Right atrium auricular region (tissue), 2 donors: ENCODE measurements at regions not wholly inside any gene's neighbourhood (a gene's known extent, or its start where the extent isn't known, plus 50 kb on each side); places are given as distances from the start of the nearest gene placed in this dataset.

ENCODE experiments used
- DNase-seq: peaks from one replicate; pipeline ENCODE4 v3.0.0-alpha.2; 2019; ENCODE audit warnings: low spot score
- H3K27ac ChIP-seq, 2 donors: fragments of 200-600 bp; sonication (generic); 1 replicate in 1 of 2; 2 replicates in 1 of 2; pipeline ENCODE4 v1.5.1; 2016 to 2019
- H3K27me3 ChIP-seq, 2 donors: fragments of 200-600 bp; sonication (generic); one replicate each; pipeline versions ENCODE4 v1.5.1 to v1.6.0; 2017 to 2019
- H3K36me3 ChIP-seq: fragments of 200-600 bp; sonication (generic); one replicate; pipeline ENCODE4 v1.5.1; 2016
- H3K4me1 ChIP-seq, 2 donors: fragments of 200-600 bp; sonication (generic); one replicate each; pipeline versions ENCODE4 v1.5.1 to v1.6.0; 2017 to 2019
- H3K4me3 ChIP-seq, 2 donors: fragments of 200-600 bp; sonication (generic); 1 replicate in 1 of 2; 2 replicates in 1 of 2; pipeline ENCODE4 v1.5.1; 2017 to 2019; ENCODE audit warnings: mild to moderate bottlenecking in 1 of 2, moderate library complexity in 1 of 2
- H3K9me3 ChIP-seq, 2 donors: fragments of 200-600 bp; sonication (generic); one replicate each; pipeline ENCODE4 v1.5.1; 2019
- TF ChIP-seq, protein P1 (sequence below), 2 donors: fragments of 200-600 bp; sonication (generic); IDR thresholded peaks; one replicate each; pipeline ENCODE4 v1.5.1; 2019; ENCODE audit warnings: antibody characterized with exemption in 2 of 2

DNA sequence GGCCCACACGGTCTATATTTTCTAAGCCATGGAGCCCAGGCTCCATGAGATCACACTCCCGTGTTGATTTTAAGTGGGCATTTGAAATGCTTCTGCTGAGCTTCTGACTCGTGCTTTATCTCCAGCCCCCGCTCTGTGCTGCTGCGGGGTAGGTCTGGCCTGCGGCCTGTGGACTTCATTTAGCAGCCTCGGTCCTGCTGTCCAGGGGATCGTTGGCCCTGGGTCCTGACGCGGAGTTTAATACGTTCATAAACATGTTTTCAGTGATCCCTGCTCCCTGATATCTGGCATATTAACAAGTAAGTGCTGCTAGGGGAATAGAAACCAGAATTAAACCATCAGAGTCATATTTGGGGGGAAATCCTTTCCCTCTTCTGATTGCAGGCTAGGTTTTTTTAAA lies 540.3 kb upstream of the MGMT start:
- DNase-seq: no peak

DNA sequence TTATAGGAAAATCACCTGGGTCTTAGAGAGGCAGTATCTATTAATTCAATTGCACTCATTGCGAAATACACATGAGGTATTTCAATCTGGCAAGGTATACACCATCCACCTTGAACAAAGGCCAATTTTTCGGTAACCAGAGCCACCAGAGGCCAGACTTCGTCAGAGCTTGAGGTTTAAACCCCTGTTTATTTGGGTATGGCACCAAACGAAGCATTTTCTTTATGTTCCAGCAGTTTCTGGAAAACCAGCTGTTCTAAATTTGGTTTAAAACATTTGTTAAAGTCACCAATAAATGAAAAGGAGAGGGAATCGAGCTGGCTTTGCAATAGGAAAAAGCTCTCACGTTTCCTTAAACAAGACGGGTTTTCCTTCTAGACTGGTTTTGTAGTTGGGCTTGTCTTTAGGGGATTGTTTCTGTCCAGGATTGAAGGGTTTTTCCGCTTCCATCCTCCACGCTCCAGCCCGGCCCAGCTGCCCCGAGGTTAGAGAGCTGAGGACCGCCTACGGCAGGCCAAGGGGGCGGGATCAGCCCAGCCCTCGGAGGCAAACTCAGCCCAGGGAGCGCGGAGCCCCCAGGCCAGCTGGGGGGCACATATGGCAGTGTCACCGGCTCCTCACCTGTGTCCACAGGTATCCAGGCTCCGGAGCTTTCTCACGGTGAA lies 539.4 kb upstream of the MGMT start:
- Histone ChIP-seq H3K9me3 (no peaks in the 10 kb centered on the region), H3K4me1 (peaks cover 0 to 10% of the 10 kb centered on the region in 2 donors), H3K36me3 (no peaks in the 10 kb centered on the region), H3K27me3 (no peaks in the 10 kb centered on the region), H3K4me3 (no peak overlapping the region), H3K27ac (peak overlapping the region; percentile 41 to 61)
- TF ChIP-seq, protein P1, sequence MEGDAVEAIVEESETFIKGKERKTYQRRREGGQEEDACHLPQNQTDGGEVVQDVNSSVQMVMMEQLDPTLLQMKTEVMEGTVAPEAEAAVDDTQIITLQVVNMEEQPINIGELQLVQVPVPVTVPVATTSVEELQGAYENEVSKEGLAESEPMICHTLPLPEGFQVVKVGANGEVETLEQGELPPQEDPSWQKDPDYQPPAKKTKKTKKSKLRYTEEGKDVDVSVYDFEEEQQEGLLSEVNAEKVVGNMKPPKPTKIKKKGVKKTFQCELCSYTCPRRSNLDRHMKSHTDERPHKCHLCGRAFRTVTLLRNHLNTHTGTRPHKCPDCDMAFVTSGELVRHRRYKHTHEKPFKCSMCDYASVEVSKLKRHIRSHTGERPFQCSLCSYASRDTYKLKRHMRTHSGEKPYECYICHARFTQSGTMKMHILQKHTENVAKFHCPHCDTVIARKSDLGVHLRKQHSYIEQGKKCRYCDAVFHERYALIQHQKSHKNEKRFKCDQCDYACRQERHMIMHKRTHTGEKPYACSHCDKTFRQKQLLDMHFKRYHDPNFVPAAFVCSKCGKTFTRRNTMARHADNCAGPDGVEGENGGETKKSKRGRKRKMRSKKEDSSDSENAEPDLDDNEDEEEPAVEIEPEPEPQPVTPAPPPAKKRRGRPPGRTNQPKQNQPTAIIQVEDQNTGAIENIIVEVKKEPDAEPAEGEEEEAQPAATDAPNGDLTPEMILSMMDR (IDR thresholded peaks at IDR 0.05): no peak
- no peak for DNase-seq

More for the DNA sequence above, 540.3 kb upstream of the MGMT start:
- Histone ChIP-seq H3K4me3 (no peak overlapping the region), H3K36me3 (no peaks in the 10 kb centered on the region), H3K27me3 (no peaks in the 10 kb centered on the region), H3K9me3 (no peaks in the 10 kb centered on the region), H3K27ac (peak overlapping the region in 1 of 2 donors; percentile 61), H3K4me1 (peaks cover 0 to 10% of the 10 kb centered on the region in 2 donors)
- TF ChIP-seq, protein P1 (IDR thresholded peaks at IDR 0.05): no peak

DNA sequence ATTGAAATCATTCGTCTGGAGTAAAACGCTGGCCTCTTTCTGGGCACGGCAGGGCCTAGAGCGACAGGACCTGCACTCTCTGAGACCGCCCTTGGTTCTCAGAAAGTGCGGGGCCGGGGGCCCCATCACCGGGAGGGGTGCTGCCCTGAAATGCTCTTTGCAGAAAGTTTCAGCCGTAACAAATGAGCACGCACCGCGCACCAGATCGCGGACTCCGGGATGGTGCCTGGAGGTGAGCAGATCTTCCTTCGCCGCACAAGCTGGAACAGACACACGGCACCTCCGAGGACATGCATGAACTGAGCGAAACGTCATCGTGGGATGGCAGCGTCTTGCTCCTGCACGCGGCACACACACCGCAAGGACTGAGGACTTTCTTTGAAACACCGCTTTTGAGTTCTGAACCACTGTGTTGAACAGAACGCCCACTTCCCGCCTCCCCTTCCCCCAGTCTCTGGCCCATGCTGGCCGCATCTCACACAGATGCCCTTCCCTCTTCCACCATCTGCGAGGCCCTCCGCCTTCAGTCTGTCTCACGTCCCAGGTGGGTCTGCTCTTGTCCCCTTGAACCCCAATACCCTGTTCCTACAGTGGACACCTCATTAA lies 538.7 kb upstream of the MGMT start:
- Histone ChIP-seq H3K9me3 (no peaks in the 10 kb centered on the region), H3K36me3 (no peaks in the 10 kb centered on the region), H3K27ac (peak overlapping the region; percentile 41 to 61), H3K27me3 (no peaks in the 10 kb centered on the region), H3K4me1 (peaks cover 0 to 10% of the 10 kb centered on the region in 2 donors), H3K4me3 (no peak overlapping the region)
- DNase-seq: no peak
- TF ChIP-seq, protein P1 (IDR thresholded peaks at IDR 0.05): no peak

DNA sequence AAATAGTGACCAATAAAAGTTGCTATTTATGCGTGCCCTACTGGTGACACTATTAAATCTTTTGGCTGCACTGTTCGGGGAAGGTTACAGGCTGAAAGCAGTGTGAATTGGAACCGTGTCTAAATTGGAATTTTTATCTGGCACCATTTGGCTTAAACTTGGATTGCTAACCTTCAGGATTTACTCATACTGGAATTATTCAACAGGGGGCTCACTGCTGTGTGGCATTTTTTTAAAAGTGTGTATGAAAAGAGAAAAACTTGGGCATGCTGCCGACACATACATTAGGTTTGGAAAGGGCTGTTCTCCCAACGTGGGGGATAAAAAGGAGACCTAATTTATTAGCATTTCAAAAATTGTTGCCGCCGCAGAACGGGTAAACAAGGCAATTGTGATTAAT lies 537.9 kb upstream of the MGMT start:
- H3K4me1 ChIP-seq: peaks cover 0 to 10% of the 10 kb centered on the region in 2 donors
- DNase-seq: no peak
- no peaks in the 10 kb centered on the region for H3K36me3 ChIP-seq
- no peaks in the 10 kb centered on the region for H3K27me3 ChIP-seq
- no peaks in the 10 kb centered on the region for H3K9me3 ChIP-seq
- TF ChIP-seq, protein P1 (IDR thresholded peaks at IDR 0.05): no peak
- H3K4me3 ChIP-seq: no peak overlapping the region
- no peak overlapping the region for H3K27ac ChIP-seq

DNA sequence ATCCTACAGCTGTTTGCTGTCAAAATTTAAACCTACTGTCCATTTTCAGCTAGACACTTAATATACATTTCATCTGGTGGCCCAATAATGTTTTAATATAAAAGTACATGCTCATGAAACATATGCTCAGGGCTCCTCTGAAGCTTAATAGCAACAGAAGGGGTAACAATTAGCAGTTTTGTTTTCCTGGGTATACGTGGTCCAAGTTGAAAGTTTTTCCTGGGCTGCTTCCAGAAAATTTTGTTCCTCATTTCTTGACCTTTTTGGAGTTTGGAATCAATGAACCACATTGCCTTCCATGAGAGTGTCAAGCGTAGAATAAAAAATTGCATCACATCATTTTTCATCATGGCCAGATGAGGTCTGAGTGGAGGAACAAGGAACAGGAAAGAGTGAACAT lies 537.3 kb upstream of the MGMT start:
- no peak for DNase-seq
- TF ChIP-seq, protein P1 (IDR thresholded peaks at IDR 0.05): no peak
- no peaks in the 10 kb centered on the region for H3K27me3 ChIP-seq
- no peak overlapping the region for H3K4me3 ChIP-seq
- H3K36me3 ChIP-seq: no peaks in the 10 kb centered on the region
- peaks cover 0 to 10% of the 10 kb centered on the region in 2 donors for H3K4me1 ChIP-seq
- H3K27ac ChIP-seq: peak overlapping the region in 1 of 2 donors; percentile 6
- H3K9me3 ChIP-seq: no peaks in the 10 kb centered on the region
